GM12875 (cell line): ENCODE measurements at regions not wholly inside any gene's neighbourhood (a gene's known extent, or its start where the extent isn't known, plus 50 kb on each side); places are given as distances from the start of the nearest gene placed in this dataset.
"Not testable (repeated sequence)": the region's sequence is repeated elsewhere in the genome, so short reads cannot be mapped to it uniquely, and the experiment has no call there.

ENCODE experiments used
- H3K4me3 ChIP-seq: one replicate; pipeline ENCODE4 v1.5.1; 2011; ENCODE audit warnings: low read depth, low read length, control low read depth
- TF ChIP-seq, protein P1 (sequence below): IDR thresholded peaks from 2 replicates; pipeline ENCODE4 v1.5.1; 2011; ENCODE audit warnings: low read depth, mild to moderate bottlenecking, control low read depth, inconsistent platforms, low read length, moderate library complexity, borderline replicate concordance; ENCODE audit not compliant: insufficient read depth

DNA sequence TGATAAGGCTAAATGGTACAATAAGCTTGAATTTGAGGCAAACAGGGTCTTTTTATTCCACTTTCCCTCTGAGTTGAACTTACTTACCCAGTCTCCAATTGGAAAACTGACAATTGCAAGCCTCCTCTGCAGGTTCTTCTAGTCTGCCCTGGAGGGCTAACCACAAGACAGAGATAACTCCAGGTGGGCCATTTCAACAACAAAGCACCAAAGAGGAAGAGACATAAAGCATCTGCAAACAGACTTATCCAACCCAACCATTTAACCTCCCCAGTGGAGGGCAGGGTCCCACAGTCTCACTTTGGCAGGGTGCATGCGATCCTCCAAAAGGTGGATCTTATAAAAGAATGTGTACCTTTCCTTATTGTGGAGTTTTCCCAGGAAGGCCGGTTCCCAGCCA is 525.8 kb downstream of the DIPK2A start:
- TF ChIP-seq, protein P1, sequence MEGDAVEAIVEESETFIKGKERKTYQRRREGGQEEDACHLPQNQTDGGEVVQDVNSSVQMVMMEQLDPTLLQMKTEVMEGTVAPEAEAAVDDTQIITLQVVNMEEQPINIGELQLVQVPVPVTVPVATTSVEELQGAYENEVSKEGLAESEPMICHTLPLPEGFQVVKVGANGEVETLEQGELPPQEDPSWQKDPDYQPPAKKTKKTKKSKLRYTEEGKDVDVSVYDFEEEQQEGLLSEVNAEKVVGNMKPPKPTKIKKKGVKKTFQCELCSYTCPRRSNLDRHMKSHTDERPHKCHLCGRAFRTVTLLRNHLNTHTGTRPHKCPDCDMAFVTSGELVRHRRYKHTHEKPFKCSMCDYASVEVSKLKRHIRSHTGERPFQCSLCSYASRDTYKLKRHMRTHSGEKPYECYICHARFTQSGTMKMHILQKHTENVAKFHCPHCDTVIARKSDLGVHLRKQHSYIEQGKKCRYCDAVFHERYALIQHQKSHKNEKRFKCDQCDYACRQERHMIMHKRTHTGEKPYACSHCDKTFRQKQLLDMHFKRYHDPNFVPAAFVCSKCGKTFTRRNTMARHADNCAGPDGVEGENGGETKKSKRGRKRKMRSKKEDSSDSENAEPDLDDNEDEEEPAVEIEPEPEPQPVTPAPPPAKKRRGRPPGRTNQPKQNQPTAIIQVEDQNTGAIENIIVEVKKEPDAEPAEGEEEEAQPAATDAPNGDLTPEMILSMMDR = no peak
- H3K4me3 ChIP-seq = no peak overlapping the region

DNA sequence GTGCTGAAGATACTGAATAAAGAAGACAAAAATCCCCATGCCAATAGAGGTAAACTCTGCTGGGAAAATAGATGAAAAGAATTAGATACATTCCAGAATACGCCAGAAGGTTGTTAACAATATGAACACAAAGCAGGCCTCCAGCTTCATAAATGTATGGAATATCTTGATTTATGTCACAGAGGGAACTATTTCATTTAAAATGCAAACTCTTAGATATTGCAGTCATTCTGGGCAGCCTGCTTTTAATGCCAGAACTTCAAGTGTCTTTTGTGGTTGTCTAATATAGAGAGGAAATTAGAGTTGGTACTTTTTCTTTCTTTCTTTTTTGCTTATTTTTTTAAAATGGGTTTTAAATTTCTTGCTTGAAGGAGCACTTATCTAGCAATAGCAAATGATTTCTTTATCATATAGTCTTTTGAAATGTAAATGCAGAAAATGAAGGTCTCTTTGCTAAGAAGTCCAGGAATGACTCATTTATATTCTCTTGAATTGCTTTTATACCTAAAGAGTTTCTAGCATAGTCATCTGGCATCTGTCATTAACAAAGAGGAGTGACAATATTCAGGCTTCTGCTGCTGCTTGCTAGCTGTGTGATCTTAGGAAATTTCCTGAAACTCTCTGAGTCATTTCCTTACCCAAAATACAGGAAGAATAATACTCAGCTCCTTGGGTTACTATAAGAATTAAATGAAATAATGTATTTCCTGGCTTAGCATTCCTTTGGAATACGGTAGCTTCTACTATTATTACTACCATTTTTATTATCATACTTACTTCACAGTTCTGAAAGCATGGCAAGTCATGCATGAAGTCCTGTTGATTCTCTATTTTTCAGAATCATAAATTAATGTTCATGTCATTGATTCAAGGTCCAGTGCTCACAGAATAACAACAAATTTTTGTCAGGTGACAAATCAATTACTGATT is 527.6 kb downstream of the DIPK2A start:
- H3K4me3 ChIP-seq = no peak overlapping the region
- TF ChIP-seq, protein P1 = no peak

DNA sequence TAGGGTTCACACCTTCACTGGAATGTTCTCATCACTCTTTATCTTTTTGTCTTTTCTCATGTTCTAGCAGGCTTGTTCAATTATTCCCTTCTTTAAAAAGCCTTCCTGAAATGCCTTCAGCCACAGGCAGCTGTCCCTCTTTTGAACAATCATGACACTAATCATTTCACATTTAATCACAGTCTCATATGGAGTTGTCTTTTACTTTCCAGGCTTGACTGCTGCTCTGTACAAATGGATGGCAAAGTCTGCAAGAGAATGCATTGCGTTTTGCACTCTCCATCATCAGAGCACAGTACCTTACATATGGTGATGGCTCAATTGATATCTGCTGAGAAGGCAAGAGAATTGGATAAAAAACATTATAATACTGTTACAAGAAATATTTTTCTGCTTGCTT is 529.8 kb downstream of the DIPK2A start:
- no peak overlapping the region for H3K4me3 ChIP-seq
- TF ChIP-seq, protein P1 = no peak

DNA sequence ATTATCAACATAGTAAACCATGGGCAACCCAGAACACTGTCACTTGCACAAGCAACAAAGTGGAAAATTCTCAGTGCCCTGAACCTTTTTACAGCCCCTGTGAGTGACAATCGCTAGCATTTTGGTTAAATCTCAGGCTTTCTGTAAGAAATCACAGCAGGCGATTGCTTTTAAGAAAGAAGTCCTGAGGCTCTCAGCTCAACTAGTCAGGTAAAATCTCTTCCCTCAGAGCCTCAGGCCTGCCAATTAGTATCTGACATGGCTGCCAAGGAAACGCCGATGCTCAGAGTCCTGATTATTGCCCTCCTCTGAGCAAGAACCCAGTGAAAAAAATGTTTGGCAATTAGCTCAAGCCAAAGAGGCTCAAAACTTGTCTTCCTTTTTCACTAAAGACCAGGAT is 530.8 kb downstream of the DIPK2A start:
- H3K4me3 ChIP-seq = no peak overlapping the region
- TF ChIP-seq, protein P1 = no peak

DNA sequence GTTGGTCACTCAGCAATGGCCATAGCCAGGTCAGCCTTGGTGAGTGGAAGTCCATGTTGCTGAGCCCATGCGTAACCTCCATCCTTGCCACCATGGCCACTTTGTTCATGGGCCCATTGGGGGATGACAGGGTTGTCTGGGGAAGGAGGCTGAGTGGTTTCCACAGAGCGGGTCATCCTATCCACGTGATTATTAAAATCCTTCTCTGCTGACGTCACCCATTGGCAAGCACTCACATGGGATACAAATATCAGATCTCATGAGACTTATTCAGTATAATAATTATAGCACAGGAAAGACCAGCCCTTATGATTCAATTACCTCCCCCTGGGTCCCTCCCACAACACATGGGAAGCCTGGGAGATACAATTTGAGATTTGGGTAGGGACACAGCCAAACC is 534.8 kb downstream of the DIPK2A start:
- not testable (repeated sequence) for H3K4me3 ChIP-seq

DNA sequence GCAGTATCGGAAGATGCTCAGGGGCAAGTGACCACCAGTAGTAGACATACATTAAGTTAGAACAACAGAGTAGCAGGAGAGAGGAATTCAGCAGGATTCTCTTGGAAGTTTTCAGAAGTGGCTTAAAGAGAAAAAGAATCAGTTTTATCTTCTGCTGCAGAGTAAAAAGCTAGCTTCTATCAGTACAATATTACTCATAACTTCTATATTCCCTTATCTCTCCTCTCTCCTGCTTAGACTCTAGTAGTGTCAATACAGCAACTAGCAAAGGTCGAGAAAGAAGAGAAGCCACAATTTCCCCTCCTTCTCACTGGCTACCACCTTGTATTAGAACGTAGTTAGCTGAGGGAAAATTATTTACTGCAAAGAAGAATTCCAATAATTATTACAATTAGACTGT is 539.7 kb downstream of the DIPK2A start:
- no peak overlapping the region for H3K4me3 ChIP-seq

DNA sequence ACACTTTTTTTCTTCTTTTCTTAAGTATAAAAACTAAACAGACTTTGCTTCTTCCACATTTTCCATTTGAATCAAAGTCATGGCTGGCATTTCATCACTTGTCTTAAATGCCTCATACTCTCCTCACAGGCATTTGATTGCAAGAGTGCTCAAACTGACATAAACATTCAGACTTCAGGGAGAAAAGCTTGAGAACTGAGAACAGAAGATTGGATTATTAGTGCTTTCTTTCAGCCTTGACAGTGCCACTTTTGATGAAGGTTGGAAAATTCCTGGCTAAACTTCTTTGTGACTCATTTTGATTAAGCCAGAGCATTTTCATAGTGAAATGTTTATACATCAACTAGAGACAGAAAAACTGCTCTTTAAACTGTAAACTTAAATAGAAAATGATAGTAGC is 544.4 kb downstream of the DIPK2A start:
- no peak overlapping the region for H3K4me3 ChIP-seq
- TF ChIP-seq, protein P1 = no peak

More for the DNA sequence above, 539.7 kb downstream of the DIPK2A start:
- TF ChIP-seq, protein P1 = no peak
